ENCODE measurements at regions not wholly inside any gene's neighbourhood (a gene's known extent, or its start where the extent isn't known, plus 50 kb on each side); places are given as distances from the start of the nearest gene placed in this dataset.

GRCh38 chr10:89915968-89916367, 214.6 kb downstream of the KIF20B start:
- DNase-seq (ENCODE audit: extremely low read depth, insufficient read length) = no peak
- Histone ChIP-seq H3K36me3 (ENCODE audit: control insufficient read depth, insufficient read depth, low read length) (no peaks in the 10 kb centered on the region), H3K27me3 (replicated peaks; ENCODE audit: control insufficient read depth, insufficient read depth, low read length) (no peaks in the 10 kb centered on the region), H3K4me3 (replicated peaks; ENCODE audit: low read depth, low read length) (no peak overlapping the region)
- no peak for TF ChIP-seq CTCF (IDR thresholded peaks at IDR 0.05; ENCODE audit: insufficient read depth, low read length, poor library complexity, severe bottlenecking)

GRCh38 chr10:89916468-89917215, 215.3 kb downstream of the KIF20B start:
- no peak for DNase-seq (ENCODE audit: extremely low read depth, insufficient read length)
- Histone ChIP-seq H3K27me3 (replicated peaks; ENCODE audit: control insufficient read depth, insufficient read depth, low read length) (no peaks in the 10 kb centered on the region), H3K4me3 (replicated peaks; ENCODE audit: low read depth, low read length) (no peak overlapping the region), H3K36me3 (ENCODE audit: control insufficient read depth, insufficient read depth, low read length) (no peaks in the 10 kb centered on the region)
- no peak for TF ChIP-seq CTCF (IDR thresholded peaks at IDR 0.05; ENCODE audit: insufficient read depth, low read length, poor library complexity, severe bottlenecking)

DNA sequence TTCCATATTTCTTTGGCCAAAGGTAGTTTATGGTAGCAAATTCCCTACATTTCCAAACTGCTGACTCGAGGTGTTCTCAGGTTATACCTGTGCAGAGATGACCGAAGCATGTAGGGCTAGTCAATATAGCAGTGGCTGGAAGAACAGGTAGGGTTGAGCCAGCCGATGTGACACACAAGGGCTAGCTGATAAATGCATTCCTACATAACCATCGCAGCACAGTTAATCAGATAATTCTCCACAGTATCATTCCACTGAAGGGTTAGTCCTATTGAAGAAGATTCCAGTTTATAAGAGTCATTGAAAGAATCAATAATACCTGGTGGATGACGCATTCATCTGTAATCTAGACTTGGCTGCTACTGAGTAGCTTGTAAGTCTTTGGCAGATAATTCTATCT, 220.0 kb downstream of the KIF20B start:
- no peaks in the 10 kb centered on the region for H3K27me3 ChIP-seq (replicated peaks; ENCODE audit: control insufficient read depth, insufficient read depth, low read length)
- no peaks in the 10 kb centered on the region for H3K36me3 ChIP-seq (ENCODE audit: control insufficient read depth, insufficient read depth, low read length)
- no peak for TF ChIP-seq CTCF (IDR thresholded peaks at IDR 0.05; ENCODE audit: insufficient read depth, low read length, poor library complexity, severe bottlenecking)
- DNase-seq (ENCODE audit: extremely low read depth, insufficient read length) = no peak
- no peak overlapping the region for H3K4me3 ChIP-seq (replicated peaks; ENCODE audit: low read depth, low read length)

- no peaks in the 10 kb centered on the region for H3K36me3 ChIP-seq (ENCODE audit: control insufficient read depth, insufficient read depth, low read length)
- TF ChIP-seq CTCF (IDR thresholded peaks at IDR 0.05; ENCODE audit: insufficient read depth, low read length, poor library complexity, severe bottlenecking) = no peak
- H3K4me3 ChIP-seq (replicated peaks; ENCODE audit: low read depth, low read length) = no peak overlapping the region
- H3K27me3 ChIP-seq (replicated peaks; ENCODE audit: control insufficient read depth, insufficient read depth, low read length) = no peaks in the 10 kb centered on the region
- no peak for DNase-seq (ENCODE audit: extremely low read depth, insufficient read length)
Observed at GRCh38 chr10:89923661-89924060, 222.3 kb downstream of the KIF20B start.

DNA sequence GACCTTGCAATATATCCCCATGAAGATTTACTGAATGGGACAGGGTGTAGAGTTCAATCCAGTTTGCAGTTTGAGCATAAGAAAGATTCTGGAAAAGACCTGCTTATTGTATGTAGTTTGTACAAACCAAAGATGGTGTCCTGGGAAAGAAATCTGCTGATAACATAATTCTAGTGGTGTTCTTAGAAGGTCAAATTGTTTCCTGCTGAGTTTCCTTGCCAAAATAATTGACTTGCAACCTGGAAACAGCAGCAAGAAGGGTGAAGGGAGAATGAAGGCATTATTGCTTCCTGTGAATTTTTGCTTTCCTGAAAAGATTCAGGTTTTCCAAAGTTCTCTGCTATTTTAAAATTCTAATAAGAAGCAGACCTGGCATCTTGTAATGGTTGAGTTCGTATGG, 222.9 kb downstream of the KIF20B start:
- no peak for DNase-seq (ENCODE audit: extremely low read depth, insufficient read length)
- no peaks in the 10 kb centered on the region for H3K27me3 ChIP-seq (replicated peaks; ENCODE audit: control insufficient read depth, insufficient read depth, low read length)
- no peak for TF ChIP-seq CTCF (IDR thresholded peaks at IDR 0.05; ENCODE audit: insufficient read depth, low read length, poor library complexity, severe bottlenecking)

DNA sequence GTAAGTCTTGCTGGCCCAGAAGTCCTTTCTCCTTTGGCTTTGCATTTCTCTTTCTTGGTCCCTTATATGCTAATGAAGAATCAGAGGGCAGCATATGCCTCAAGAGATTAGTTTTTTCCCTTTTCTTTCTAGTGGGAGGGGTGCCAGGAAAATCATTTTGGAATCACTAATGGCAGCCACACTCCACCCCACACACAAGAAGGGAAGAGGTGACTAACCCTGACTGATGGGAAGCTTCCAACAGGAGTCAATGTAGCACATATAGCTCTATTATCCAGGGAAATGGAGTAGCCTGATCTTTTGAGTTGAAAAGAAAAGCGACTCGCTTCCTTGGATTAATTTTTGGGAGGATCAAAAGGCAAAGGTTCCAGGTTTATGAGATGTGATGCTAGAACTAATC, 225.3 kb downstream of the KIF20B start:
- no peak for DNase-seq (ENCODE audit: extremely low read depth, insufficient read length)
- no peak for TF ChIP-seq CTCF (IDR thresholded peaks at IDR 0.05; ENCODE audit: insufficient read depth, low read length, poor library complexity, severe bottlenecking)
- no peaks in the 10 kb centered on the region; the same call in 1 of the 2 replicates for H3K27me3 ChIP-seq (replicated peaks; ENCODE audit: control insufficient read depth, insufficient read depth, low read length)

More for the DNA sequence above, 222.9 kb downstream of the KIF20B start:
- Histone ChIP-seq H3K36me3 (ENCODE audit: control insufficient read depth, insufficient read depth, low read length) (no peaks in the 10 kb centered on the region), H3K4me3 (replicated peaks; ENCODE audit: low read depth, low read length) (no peak overlapping the region)

More for the DNA sequence above, 225.3 kb downstream of the KIF20B start:
- Histone ChIP-seq H3K4me3 (replicated peaks; ENCODE audit: low read depth, low read length) (no peak overlapping the region), H3K36me3 (ENCODE audit: control insufficient read depth, insufficient read depth, low read length) (no peaks in the 10 kb centered on the region)
